PC-3 (cell line): ENCODE measurements at regions not wholly inside any gene's neighbourhood (a gene's known extent, or its start where the extent isn't known, plus 50 kb on each side); places are given as distances from the start of the nearest gene placed in this dataset.

ENCODE experiments used
- EZH2 ChIP-seq: fragments of 300-600 bp; sonication (generic); IDR thresholded peaks from one replicate; pipeline ENCODE4 v1.6.1; 2017; ENCODE audit warnings: antibody characterized with exemption, mild to moderate bottlenecking, low read length; ENCODE audit not compliant: unreplicated experiment
- EZH2phosphoT487 ChIP-seq: fragments of 300-600 bp; sonication (generic); IDR thresholded peaks from 2 replicates; pipeline ENCODE4 v1.6.1; 2018; ENCODE audit warnings: mild to moderate bottlenecking, antibody characterized with exemption, low read length, borderline replicate concordance
- TF ChIP-seq, protein P1 (sequence below): fragments of 300-600 bp; sonication (generic); conservative IDR thresholded peaks from 2 replicates; pipeline ENCODE4 v1.5.1; 2017; ENCODE audit warnings: antibody characterized with exemption, low read depth, mild to moderate bottlenecking, low read length

DNA sequence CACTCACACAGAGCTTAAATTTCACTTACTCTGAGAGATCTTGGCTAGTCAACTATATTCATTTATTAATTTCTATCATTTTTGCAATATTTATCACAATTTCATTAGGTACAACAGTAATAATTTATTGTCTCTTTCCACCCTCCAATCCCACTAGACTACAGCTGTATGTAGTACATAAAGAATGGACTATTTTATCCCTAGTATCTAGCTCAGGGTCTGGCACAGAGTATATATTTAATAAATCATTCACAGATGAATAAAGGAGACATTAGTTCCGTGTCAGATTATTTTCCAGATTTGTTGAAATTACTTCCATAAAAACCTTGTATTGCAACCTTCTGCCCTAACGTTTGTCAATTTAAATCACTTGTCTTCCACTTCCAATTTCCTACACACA lies 1781.1 kb upstream of the SEL1L start:
- TF ChIP-seq, protein P1, sequence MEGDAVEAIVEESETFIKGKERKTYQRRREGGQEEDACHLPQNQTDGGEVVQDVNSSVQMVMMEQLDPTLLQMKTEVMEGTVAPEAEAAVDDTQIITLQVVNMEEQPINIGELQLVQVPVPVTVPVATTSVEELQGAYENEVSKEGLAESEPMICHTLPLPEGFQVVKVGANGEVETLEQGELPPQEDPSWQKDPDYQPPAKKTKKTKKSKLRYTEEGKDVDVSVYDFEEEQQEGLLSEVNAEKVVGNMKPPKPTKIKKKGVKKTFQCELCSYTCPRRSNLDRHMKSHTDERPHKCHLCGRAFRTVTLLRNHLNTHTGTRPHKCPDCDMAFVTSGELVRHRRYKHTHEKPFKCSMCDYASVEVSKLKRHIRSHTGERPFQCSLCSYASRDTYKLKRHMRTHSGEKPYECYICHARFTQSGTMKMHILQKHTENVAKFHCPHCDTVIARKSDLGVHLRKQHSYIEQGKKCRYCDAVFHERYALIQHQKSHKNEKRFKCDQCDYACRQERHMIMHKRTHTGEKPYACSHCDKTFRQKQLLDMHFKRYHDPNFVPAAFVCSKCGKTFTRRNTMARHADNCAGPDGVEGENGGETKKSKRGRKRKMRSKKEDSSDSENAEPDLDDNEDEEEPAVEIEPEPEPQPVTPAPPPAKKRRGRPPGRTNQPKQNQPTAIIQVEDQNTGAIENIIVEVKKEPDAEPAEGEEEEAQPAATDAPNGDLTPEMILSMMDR, result no peak
- TF ChIP-seq EZH2 (no peak), EZH2phosphoT487 (no peak)
